SU-DHL-6 (cell line): ENCODE measurements at regions not wholly inside any gene's neighbourhood (a gene's known extent, or its start where the extent isn't known, plus 50 kb on each side); places are given as distances from the start of the nearest gene placed in this dataset.

ENCODE experiments used
- CTCF ChIP-seq: fragments of 200-600 bp; sonication (generic); IDR thresholded peaks from one replicate; pipeline ENCODE4 v1.5.1; 2017; ENCODE audit warnings: antibody characterized with exemption, mild to moderate bottlenecking, low read length, moderate library complexity; ENCODE audit not compliant: insufficient read depth, poor library complexity, severe bottlenecking
- EZH2phosphoT487 ChIP-seq: fragments of 200-600 bp; sonication (generic), shearing (Covaris generic); conservative IDR thresholded peaks from 2 replicates; pipeline ENCODE4 v1.6.1; 2018; ENCODE audit warnings: mild to moderate bottlenecking, antibody characterized with exemption, low read length, moderate library complexity, mixed read lengths

GRCh38 chr14:58942516-58942915 is 246.0 kb upstream of the DAAM1 start:
- TF ChIP-seq CTCF, result no peak
- TF ChIP-seq EZH2phosphoT487, result no peak
